Effector memory CD4-positive, alpha-beta T cell (primary cell): ENCODE measurements at regions not wholly inside any gene's neighbourhood (a gene's known extent, or its start where the extent isn't known, plus 50 kb on each side); places are given as distances from the start of the nearest gene placed in this dataset.

Experiments
- DNase-seq, 3 donors: peaks; one replicate each; pipeline ENCODE4 v3.0.0-alpha.2; 2020
- H3K27ac ChIP-seq: 2 replicates; pipeline ENCODE4 v1.7.0; 2013; ENCODE audit warnings: mild to moderate bottlenecking, low read length, moderate library complexity; ENCODE audit not compliant: insufficient read depth, poor library complexity, severe bottlenecking
- H3K27me3 ChIP-seq: replicated peaks from 2 replicates; pipeline ENCODE4 v1.7.0; 2013; ENCODE audit warnings: mild to moderate bottlenecking, low read length; ENCODE audit not compliant: insufficient read depth, control insufficient read depth, poor library complexity, severe bottlenecking
- H3K36me3 ChIP-seq: 2 replicates; pipeline ENCODE4 v1.7.0; 2013; ENCODE audit warnings: mild to moderate bottlenecking, low read length, moderate library complexity; ENCODE audit not compliant: control insufficient read depth, insufficient read depth
- H3K4me1 ChIP-seq: 2 replicates; pipeline ENCODE4 v1.7.0; 2013; ENCODE audit warnings: low read length, mild to moderate bottlenecking; ENCODE audit not compliant: control insufficient read depth, insufficient read depth, poor library complexity, severe bottlenecking
- H3K4me3 ChIP-seq: 2 replicates; pipeline ENCODE4 v1.7.0; 2013; ENCODE audit warnings: low read length, low read depth, mild to moderate bottlenecking; ENCODE audit not compliant: insufficient read depth, poor library complexity, severe bottlenecking
- H3K9me3 ChIP-seq: 2 replicates; pipeline ENCODE4 v1.7.0; 2013; ENCODE audit warnings: mild to moderate bottlenecking, low read length, moderate library complexity; ENCODE audit not compliant: control insufficient read depth

DNA sequence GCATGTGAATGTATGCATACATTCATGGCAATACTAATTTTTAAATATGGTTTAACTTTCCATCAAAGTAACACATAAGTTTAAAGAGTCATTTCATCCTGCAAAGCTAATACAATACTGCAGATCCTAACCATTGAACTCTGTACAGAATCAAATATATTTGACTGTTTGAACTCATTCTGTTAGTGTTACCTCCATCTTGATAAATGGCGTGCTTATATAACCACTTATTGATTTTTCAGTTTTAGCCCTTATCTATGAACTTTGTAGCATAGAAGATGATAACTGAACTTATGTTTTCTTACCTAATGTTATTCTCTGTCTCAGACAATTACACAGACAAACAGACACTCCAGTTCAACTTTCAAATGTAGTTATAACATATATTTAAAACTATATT lies 731.0 kb upstream of the LRATD1 start:
- no peaks in the 10 kb centered on the region for H3K36me3 ChIP-seq
- no peak for DNase-seq
- no peak overlapping the region for H3K27ac ChIP-seq
- H3K27me3 ChIP-seq: no peaks in the 10 kb centered on the region
- H3K9me3 ChIP-seq: no peaks in the 10 kb centered on the region
- no peaks in the 10 kb centered on the region for H3K4me1 ChIP-seq
- no peak overlapping the region for H3K4me3 ChIP-seq

DNA sequence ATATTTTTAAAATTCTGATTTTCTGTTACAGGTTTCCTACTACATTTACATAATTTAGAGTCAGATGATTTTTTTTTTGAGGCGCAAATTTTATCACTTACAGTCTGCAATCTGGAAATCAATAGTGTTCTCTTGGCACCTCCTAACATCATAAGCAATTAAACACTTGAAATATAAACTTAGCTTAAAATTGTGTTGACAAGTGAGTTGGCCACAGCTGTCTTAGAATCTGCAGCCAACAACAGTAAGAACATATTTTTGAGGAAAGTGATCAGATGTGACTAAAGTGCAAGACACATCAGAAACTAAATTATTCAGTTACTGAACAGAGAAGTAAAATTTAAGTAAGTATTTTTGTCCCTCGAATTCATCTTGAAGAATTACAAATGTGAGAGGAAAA lies 726.7 kb upstream of the LRATD1 start:
- Histone ChIP-seq H3K9me3 (no peaks in the 10 kb centered on the region), H3K36me3 (no peaks in the 10 kb centered on the region), H3K27me3 (no peaks in the 10 kb centered on the region), H3K27ac (no peak overlapping the region), H3K4me1 (no peaks in the 10 kb centered on the region), H3K4me3 (no peak overlapping the region)
- no peak for DNase-seq

DNA sequence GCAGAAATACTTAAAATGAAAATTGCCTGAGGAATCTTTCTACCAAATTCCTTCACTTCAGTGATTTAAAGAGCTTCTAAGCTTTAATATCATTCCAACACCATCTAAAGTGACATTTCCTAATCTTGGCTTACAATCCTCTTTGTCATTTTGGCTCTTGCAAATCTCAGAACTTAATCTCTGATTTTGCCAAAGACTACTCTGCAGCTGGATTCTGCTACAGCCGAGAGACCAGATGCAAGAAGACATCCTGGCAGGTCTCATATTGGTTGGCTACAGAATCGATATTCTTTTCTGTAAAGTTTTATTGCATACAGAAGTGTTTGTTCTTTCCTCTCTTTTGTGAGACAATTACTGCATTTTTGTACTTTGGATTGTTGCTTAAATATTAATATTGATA lies 716.5 kb upstream of the LRATD1 start:
- Histone ChIP-seq H3K27ac (no peak overlapping the region), H3K27me3 (no peaks in the 10 kb centered on the region), H3K4me3 (no peak overlapping the region), H3K9me3 (no peaks in the 10 kb centered on the region), H3K4me1 (no peaks in the 10 kb centered on the region), H3K36me3 (no peaks in the 10 kb centered on the region)
- DNase-seq: no peak

DNA sequence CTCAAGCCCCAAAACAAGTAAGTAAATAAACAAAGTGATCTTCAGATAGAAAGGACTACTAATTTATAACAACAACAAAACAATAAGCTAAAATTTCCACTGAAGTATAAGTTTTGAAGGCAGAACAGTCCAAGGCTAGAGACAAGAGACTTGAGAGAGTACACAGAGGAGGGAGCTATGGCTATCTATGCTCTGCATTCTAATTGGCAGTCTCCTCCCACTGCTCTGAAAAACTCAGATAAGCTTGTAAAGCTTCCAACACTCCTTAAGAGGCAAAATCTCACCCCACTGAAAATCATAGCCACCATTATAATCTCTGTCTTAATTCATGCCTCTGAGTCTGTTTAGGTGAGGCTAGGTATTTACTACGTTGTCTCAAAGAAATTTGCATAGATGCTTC lies 714.6 kb upstream of the LRATD1 start:
- no peaks in the 10 kb centered on the region for H3K9me3 ChIP-seq
- H3K4me1 ChIP-seq: no peaks in the 10 kb centered on the region
- no peak for DNase-seq
- no peak overlapping the region for H3K4me3 ChIP-seq
- H3K27ac ChIP-seq: no peak overlapping the region
- no peaks in the 10 kb centered on the region for H3K36me3 ChIP-seq
- no peaks in the 10 kb centered on the region for H3K27me3 ChIP-seq

DNA sequence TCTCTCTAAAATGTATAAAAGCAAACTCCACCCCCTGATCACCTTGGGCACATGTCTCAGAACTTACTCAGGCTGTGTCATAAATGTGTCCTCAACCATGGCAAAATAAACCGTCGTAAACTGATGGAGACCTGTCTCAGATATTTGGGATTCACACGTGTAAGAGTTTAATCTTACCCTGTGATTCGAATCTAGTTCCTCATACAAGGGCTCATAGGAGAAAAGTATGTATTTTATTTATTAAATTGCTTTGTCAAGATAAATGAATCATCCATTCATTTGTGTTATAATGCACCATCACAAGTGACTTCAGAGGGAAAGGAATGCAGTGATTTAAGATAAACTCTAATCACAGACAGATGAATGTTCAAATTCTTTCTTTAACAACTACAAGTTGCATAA lies 712.5 kb upstream of the LRATD1 start:
- H3K4me3 ChIP-seq: no peak overlapping the region
- H3K27ac ChIP-seq: no peak overlapping the region
- no peaks in the 10 kb centered on the region for H3K27me3 ChIP-seq
- DNase-seq: no peak
- no peaks in the 10 kb centered on the region for H3K9me3 ChIP-seq
- no peaks in the 10 kb centered on the region for H3K4me1 ChIP-seq
- no peaks in the 10 kb centered on the region for H3K36me3 ChIP-seq

DNA sequence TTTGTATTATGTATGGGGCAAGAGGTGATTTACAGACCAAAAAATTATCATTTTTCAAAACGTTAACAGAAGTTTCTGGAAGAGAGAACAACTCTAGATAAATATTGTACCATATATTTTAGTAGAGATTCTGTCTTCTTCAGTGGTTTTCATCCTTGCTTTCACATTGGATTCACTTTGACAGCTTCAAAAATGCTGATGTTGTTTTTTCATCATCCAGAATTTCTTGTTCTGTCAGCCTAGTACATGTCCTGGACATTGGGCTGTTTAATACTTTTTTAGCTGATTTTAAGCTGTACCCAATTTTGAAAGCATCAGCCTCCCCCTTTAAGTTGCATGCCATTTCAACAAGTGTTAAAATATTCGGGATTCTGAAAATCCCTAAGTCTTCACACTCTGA lies 711.3 kb upstream of the LRATD1 start:
- H3K4me1 ChIP-seq: no peaks in the 10 kb centered on the region
- H3K27me3 ChIP-seq: no peaks in the 10 kb centered on the region
- no peaks in the 10 kb centered on the region for H3K9me3 ChIP-seq
- H3K36me3 ChIP-seq: no peaks in the 10 kb centered on the region
- no peak overlapping the region for H3K4me3 ChIP-seq
- DNase-seq: no peak
- H3K27ac ChIP-seq: no peak overlapping the region

DNA sequence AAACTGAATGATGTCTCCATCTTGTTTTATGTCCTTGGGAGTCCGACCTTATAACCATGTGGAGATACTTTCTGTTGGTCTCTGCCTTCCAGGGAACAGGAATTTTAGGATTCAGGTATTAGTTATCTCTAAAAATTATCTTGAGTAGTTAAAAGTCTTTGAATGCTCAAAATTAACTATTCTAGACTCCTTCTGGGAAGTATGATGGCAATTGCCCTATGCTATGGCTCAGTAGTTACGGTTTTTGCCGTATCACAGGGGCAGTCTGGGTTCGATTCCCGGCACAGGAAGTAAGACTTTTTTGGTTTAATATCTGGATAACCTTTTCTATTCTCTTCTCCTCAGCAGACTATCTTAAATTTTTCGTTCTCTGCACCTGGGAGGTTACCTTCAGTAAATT lies 708.7 kb upstream of the LRATD1 start:
- no peaks in the 10 kb centered on the region for H3K36me3 ChIP-seq
- H3K4me3 ChIP-seq: no peak overlapping the region
- H3K4me1 ChIP-seq: no peaks in the 10 kb centered on the region
- no peaks in the 10 kb centered on the region for H3K27me3 ChIP-seq
- no peak overlapping the region for H3K27ac ChIP-seq
- H3K9me3 ChIP-seq: no peaks in the 10 kb centered on the region
- DNase-seq: no peak

DNA sequence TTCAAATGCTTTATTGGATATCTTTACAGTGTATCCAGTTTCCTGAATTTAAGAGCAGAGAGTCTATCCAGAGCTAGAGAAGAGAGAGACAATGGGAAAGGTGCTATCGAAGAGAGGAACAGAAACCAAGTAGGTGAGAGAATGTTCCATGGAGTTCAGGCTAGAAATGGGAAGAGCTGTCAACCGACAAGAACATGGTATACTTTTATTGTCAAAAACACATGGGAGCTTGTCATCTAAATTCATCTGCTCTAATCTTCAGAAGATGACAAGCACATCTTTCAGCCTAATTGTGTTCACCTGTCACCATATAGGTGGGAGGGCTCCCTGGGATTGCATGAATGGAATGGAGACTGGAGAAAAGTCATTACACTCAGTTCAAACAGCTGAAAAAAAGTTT lies 690.4 kb upstream of the LRATD1 start:
- Histone ChIP-seq H3K27me3 (no peaks in the 10 kb centered on the region), H3K36me3 (no peaks in the 10 kb centered on the region), H3K4me1 (no peaks in the 10 kb centered on the region), H3K27ac (no peak overlapping the region), H3K4me3 (no peak overlapping the region), H3K9me3 (no peaks in the 10 kb centered on the region)
- DNase-seq: no peak

DNA sequence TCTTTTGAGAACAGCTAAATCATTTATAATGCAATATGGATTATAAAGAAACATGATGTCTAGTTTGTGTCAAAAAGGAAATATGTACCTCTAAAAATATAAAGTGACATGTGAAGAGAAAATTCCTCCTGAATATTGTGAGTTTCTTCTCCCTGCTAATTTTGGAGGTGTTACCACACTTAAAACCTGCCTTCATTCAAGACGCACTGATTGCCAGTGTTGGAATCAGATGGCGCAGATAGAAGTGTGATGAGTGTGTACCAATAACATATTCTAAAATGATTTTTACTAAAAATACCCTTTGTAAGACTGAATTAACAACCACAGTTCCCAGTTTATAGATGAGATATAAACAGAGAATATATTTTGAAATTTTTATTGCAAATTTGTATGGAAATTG lies 681.8 kb upstream of the LRATD1 start:
- no peaks in the 10 kb centered on the region for H3K9me3 ChIP-seq

DNA sequence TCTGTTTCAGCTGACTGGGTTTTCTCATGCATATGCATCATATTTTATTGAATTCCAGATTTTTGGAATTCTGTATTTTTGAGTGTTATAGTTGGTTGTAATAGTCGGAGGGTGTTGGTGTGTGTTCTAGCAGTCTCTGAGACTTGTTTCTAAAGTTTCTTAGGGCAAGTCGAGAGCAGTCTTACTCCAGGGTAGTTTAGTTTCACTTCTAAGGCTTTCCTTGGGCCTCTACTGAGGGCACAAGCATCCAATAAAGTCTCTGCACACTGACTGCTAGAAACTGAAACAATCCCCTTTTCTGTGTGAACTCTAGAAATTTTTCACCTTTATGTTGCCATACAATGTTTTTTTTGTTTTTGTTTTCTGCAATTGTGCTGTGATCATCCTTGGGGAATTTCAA lies 663.7 kb upstream of the LRATD1 start:
- no peak overlapping the region for H3K4me3 ChIP-seq
- DNase-seq: no peak

More for the DNA sequence above, 681.8 kb upstream of the LRATD1 start:
- no peaks in the 10 kb centered on the region for H3K4me1 ChIP-seq
- DNase-seq: no peak
- H3K36me3 ChIP-seq: no peaks in the 10 kb centered on the region
- no peaks in the 10 kb centered on the region for H3K27me3 ChIP-seq
- H3K27ac ChIP-seq: no peak overlapping the region
- H3K4me3 ChIP-seq: no peak overlapping the region

DNA sequence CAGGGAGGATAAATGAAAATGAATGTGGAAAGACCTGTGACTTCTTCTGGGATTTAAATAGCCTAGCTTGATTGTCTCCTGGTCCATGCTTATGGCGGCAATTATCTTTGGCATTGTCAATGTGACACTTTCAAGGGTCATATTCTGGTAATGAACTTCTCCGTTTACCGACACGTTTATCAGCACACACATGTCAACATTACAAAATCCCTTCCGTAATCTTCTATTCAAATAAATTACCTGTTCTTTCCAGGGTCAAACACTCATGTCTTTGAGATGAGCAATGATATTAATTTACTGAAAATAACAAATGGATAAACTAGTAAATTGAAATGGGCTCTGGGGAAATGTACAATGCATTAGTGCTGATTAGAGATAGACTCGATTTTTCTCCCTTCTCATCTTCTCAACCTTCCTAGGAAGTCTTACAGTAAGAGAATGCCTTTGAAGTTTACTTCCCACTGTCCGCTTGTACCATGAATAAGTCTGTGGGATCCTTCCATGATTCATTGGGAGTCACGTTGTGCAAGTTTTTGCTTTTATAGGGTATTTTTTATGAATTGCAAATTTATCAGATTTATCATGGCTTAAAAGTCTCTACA lies 646.3 kb upstream of the LRATD1 start:
- Histone ChIP-seq H3K9me3 (no peaks in the 10 kb centered on the region), H3K4me1 (no peaks in the 10 kb centered on the region), H3K4me3 (no peak overlapping the region), H3K27me3 (no peaks in the 10 kb centered on the region), H3K27ac (no peak overlapping the region), H3K36me3 (no peaks in the 10 kb centered on the region)
- DNase-seq: no peak

More for the DNA sequence above, 663.7 kb upstream of the LRATD1 start:
- no peaks in the 10 kb centered on the region for H3K27me3 ChIP-seq
- H3K9me3 ChIP-seq: no peaks in the 10 kb centered on the region
- no peak overlapping the region for H3K27ac ChIP-seq
- H3K4me1 ChIP-seq: no peaks in the 10 kb centered on the region
- no peaks in the 10 kb centered on the region for H3K36me3 ChIP-seq
